ENCODE measurements at regions not wholly inside any gene's neighbourhood (a gene's known extent, or its start where the extent isn't known, plus 50 kb on each side); places are given as distances from the start of the nearest gene placed in this dataset.

DNA sequence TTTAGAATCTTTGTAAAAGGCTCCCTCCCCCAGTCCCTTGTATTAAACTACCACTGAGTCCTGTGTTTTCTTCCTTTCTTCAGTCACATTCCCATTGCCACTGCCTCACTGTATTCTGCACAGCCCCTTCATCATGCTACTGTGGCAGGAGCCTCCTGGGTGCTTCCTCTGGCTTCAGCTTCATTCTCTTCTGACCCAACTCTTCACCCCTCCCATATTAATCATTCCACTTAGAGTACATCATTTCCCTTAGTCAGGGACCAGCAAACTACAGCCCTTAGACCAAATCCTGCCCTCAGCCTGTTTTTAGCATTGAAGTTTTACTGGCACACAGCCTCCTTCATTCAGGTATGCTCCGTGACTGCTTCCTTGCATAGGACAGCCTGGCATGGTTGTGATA lies 127.7 kb upstream of the MTNR1B start:
- Histone ChIP-seq H3K27me3 (ENCODE audit: low read length) (no peaks in the 10 kb centered on the region), H2AFZ (ENCODE audit: low read depth, low read length, severe bottlenecking) (no peak overlapping the region), H3K4me3 (ENCODE audit: insufficient read depth, low read length, poor library complexity, severe bottlenecking) (no peak overlapping the region), H3K9me3 (ENCODE audit: insufficient read depth, low read length) (no peaks in the 10 kb centered on the region), H3K9ac (ENCODE audit: low read length) (no peak overlapping the region), H3K36me3 (ENCODE audit: low read length) (no peaks in the 10 kb centered on the region), H4K20me1 (ENCODE audit: low read depth, low read length) (no peaks in the 10 kb centered on the region), H3K4me2 (ENCODE audit: low read depth, low read length, poor library complexity, severe bottlenecking) (no peak overlapping the region), H3K9me2 (replicated peaks; ENCODE audit: insufficient read depth, low read length) (no peaks in the 10 kb centered on the region), H3K27ac (ENCODE audit: low read depth, low read length) (no peak overlapping the region), H3K79me2 (ENCODE audit: insufficient read depth, low read length) (no peaks in the 10 kb centered on the region), H3F3A (ENCODE audit: insufficient read depth) (no peaks in the 10 kb centered on the region)
- TF ChIP-seq, protein P1, sequence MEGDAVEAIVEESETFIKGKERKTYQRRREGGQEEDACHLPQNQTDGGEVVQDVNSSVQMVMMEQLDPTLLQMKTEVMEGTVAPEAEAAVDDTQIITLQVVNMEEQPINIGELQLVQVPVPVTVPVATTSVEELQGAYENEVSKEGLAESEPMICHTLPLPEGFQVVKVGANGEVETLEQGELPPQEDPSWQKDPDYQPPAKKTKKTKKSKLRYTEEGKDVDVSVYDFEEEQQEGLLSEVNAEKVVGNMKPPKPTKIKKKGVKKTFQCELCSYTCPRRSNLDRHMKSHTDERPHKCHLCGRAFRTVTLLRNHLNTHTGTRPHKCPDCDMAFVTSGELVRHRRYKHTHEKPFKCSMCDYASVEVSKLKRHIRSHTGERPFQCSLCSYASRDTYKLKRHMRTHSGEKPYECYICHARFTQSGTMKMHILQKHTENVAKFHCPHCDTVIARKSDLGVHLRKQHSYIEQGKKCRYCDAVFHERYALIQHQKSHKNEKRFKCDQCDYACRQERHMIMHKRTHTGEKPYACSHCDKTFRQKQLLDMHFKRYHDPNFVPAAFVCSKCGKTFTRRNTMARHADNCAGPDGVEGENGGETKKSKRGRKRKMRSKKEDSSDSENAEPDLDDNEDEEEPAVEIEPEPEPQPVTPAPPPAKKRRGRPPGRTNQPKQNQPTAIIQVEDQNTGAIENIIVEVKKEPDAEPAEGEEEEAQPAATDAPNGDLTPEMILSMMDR (IDR thresholded peaks at IDR 0.05; ENCODE audit: insufficient read depth, low read length, poor library complexity, severe bottlenecking): no peak
- no peak for TF ChIP-seq EZH2phosphoT487 (conservative IDR thresholded peaks at IDR 0.05; ENCODE audit: low read length)

DNA sequence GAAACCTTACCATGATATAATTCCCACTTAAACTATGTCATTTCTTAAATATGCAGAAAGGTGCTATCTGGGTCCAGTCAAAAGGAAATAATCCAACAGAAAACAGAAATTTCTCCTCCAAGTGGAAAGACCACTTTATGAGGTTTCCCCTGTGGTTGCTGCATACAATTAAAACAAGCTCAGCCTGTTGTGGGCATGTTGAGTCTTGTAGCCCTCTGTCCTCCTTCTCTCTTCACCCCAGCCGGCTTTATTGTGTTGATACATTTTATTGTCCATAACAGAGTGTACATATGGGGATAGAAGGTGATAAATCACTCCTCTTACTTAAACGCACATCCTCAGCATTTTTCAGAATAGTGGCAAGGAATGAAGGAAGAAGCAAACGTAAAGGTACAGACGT lies 126.0 kb upstream of the MTNR1B start:
- no peak for TF ChIP-seq EZH2phosphoT487 (conservative IDR thresholded peaks at IDR 0.05; ENCODE audit: low read length)
- TF ChIP-seq, protein P1 (IDR thresholded peaks at IDR 0.05; ENCODE audit: insufficient read depth, low read length, poor library complexity, severe bottlenecking): no peak
- no peak overlapping the region for H3K4me3 ChIP-seq (ENCODE audit: insufficient read depth, low read length, poor library complexity, severe bottlenecking)
- H3K27me3 ChIP-seq (ENCODE audit: low read length): no peaks in the 10 kb centered on the region
- no peaks in the 10 kb centered on the region for H4K20me1 ChIP-seq (ENCODE audit: low read depth, low read length)
- no peaks in the 10 kb centered on the region for H3K79me2 ChIP-seq (ENCODE audit: insufficient read depth, low read length)
- no peaks in the 10 kb centered on the region for H3K9me2 ChIP-seq (replicated peaks; ENCODE audit: insufficient read depth, low read length)
- H3F3A ChIP-seq (ENCODE audit: insufficient read depth): no peaks in the 10 kb centered on the region
- no peak overlapping the region for H3K27ac ChIP-seq (ENCODE audit: low read depth, low read length)
- H3K9ac ChIP-seq (ENCODE audit: low read length): no peak overlapping the region
- H3K4me2 ChIP-seq (ENCODE audit: low read depth, low read length, poor library complexity, severe bottlenecking): no peak overlapping the region
- no peak overlapping the region for H2AFZ ChIP-seq (ENCODE audit: low read depth, low read length, severe bottlenecking)
- H3K36me3 ChIP-seq (ENCODE audit: low read length): no peaks in the 10 kb centered on the region
- H3K9me3 ChIP-seq (ENCODE audit: insufficient read depth, low read length): no peaks in the 10 kb centered on the region

DNA sequence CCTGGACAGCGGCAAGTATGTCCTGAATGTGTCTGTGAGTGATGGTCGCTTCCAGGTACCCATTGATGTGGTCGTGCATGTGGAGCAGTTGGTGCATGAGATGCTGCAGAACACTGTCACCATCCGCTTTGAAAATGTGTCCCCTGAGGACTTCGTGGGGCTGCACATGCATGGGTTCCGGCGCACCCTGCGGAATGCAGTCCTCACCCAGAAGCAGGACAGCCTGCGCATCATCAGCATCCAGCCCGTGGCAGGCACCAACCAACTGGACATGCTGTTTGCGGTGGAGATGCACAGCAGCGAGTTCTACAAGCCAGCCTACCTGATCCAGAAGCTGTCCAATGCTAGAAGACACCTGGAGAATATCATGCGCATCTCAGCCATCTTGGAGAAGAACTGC lies 125.3 kb upstream of the MTNR1B start:
- no peak overlapping the region for H3K4me3 ChIP-seq (ENCODE audit: insufficient read depth, low read length, poor library complexity, severe bottlenecking)
- H3K9ac ChIP-seq (ENCODE audit: low read length): no peak overlapping the region
- no peaks in the 10 kb centered on the region for H3K9me3 ChIP-seq (ENCODE audit: insufficient read depth, low read length)
- H3K79me2 ChIP-seq (ENCODE audit: insufficient read depth, low read length): no peaks in the 10 kb centered on the region
- no peaks in the 10 kb centered on the region for H3F3A ChIP-seq (ENCODE audit: insufficient read depth)
- TF ChIP-seq, protein P1 (IDR thresholded peaks at IDR 0.05; ENCODE audit: insufficient read depth, low read length, poor library complexity, severe bottlenecking): no peak
- TF ChIP-seq EZH2phosphoT487 (conservative IDR thresholded peaks at IDR 0.05; ENCODE audit: low read length): no peak
- no peak overlapping the region for H3K27ac ChIP-seq (ENCODE audit: low read depth, low read length)
- H4K20me1 ChIP-seq (ENCODE audit: low read depth, low read length): no peaks in the 10 kb centered on the region
- H3K36me3 ChIP-seq (ENCODE audit: low read length): no peaks in the 10 kb centered on the region
- H3K4me2 ChIP-seq (ENCODE audit: low read depth, low read length, poor library complexity, severe bottlenecking): no peak overlapping the region
- no peak overlapping the region for H2AFZ ChIP-seq (ENCODE audit: low read depth, low read length, severe bottlenecking)
- H3K27me3 ChIP-seq (ENCODE audit: low read length): no peaks in the 10 kb centered on the region
- H3K9me2 ChIP-seq (replicated peaks; ENCODE audit: insufficient read depth, low read length): no peaks in the 10 kb centered on the region

All from SU-DHL-6 (cell line).